HG03280 (cell line): ENCODE measurements at regions not wholly inside any gene's neighbourhood (a gene's known extent, or its start where the extent isn't known, plus 50 kb on each side); places are given as distances from the start of the nearest gene placed in this dataset.
"Not testable (repeated sequence)": the region's sequence is repeated elsewhere in the genome, so short reads cannot be mapped to it uniquely, and the experiment has no call there.

ENCODE experiments used
- ATAC-seq: cut with Tn5 transposase; IDR thresholded peaks from one replicate; pipeline ENCODE4 v1.9.1; 2021; ENCODE audit warnings: mild to moderate bottlenecking, moderate library complexity; ENCODE audit not compliant: unreplicated experiment

DNA sequence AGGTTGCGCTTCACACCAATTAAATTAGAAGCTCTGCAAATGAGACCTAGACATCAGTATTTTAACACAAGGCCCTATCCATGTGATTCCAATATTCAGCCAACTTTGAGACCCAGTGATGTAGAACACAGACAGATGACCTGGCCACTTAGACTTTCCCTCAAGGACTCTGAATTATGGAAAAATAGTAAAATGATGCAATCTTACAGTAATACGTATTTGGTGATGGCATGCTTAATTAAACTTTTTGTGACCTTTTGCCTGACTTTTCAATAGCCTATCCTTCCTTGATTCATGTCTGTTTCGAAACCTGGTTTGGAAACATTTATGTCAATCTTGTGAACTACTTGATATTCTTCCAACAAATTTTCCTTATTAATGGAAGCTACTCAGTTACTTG is 521.2 kb downstream of the KCNA4 start:
- no peak for ATAC-seq

DNA sequence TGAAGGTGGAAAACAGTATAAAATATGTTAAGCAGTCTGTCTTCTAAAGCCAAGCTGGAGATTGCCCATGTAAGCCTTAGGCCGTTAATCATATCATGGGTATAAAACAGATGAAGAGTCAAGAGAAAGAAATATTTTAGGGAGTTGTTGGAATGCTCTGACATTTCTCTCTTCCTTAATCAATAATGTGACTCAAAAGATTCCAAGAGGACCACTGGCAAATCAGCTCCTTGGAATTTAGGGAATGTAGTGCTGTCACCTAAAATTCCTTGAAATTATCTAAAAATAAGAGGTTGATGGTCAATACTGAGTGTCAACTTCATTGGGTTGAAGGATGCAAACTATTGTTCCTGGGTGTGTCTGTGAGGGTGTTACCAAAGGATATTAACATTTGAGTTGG is 525.9 kb downstream of the KCNA4 start:
- ATAC-seq: no peak

DNA sequence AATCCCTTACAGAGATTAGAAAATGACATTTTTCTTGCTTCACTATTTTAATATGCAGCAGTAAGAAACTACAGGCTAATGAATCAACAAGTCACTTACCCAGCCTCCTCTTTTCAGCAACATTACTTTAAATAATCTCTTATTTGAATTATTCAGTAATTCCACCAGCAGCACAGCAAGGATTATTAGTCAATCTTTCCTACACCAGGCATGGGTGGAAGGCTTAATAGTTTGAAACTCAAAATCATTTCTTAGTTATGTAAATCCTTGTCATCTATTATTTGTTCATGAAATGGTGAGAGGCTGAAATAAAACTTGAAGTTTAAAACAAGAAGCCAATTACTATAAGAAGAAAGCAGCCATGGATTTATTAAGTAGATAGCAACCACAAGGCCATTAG is 530.5 kb downstream of the KCNA4 start:
- no peak for ATAC-seq

DNA sequence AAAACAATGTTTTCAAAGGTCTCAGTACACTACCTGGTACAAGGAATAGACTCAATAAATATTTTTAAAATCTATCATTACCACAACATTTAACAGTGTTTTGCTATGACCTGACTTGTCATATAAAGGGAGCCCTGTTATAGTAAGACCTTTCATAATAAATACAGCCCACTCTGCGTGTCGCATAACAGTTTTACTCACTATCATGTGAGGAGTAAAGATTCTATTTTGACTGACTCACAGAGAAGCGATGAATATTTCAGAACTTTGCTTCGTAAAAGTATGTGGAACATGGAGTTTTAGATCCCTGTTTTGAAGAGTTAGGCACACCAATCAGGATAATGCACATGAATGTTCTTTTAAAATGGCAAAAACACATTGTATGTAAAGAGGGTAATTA is 531.2 kb downstream of the KCNA4 start:
- ATAC-seq: no peak

GRCh38 chr11:29484548-29484947 is 532.3 kb downstream of the KCNA4 start:
- ATAC-seq: no peak

GRCh38 chr11:29483831-29484230 is 533.0 kb downstream of the KCNA4 start:
- no peak for ATAC-seq

GRCh38 chr11:29482510-29482909 is 534.3 kb downstream of the KCNA4 start:
- no peak for ATAC-seq

- no peak for ATAC-seq
Measured at GRCh38 chr11:29481738-29482137, 535.1 kb downstream of the KCNA4 start.

- no peak for ATAC-seq
Measured at GRCh38 chr11:29480981-29481380, 535.8 kb downstream of the KCNA4 start.

GRCh38 chr11:29458252-29458651 is 558.6 kb downstream of the KCNA4 start:
- no peak for ATAC-seq

- no peak for ATAC-seq
Measured at GRCh38 chr11:29452146-29452545, 564.7 kb downstream of the KCNA4 start.

- no peak for ATAC-seq
Measured at GRCh38 chr11:29449281-29450074, 567.4 kb downstream of the KCNA4 start.

DNA sequence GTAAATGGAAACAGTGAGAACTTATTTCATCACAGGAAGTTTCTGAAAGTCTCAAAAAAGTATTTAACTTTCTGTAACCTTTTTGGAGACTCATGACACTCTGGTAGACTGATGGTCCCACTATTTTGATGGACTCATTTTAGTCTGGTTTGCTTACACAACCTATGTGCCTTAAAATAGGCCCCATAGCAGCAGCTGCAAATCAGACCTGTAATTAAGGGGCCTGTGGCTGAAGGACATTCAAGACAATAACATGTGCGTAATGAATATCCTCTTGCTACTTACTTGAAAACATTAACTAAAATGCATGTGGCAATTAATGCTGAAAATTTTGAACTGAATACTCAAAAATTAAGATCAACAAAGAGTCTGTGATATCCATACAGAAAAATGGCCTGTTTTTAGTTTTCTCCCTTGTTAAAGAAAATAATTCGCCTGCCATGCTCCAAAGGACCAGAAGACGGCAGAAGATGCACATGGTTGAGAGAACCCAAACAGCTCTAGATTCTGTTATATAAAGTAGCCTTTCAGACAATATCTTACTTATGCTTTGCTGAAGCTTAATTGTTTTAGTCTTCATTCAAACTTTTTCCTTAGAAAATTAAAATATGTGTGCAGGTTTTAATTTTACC is 568.5 kb downstream of the KCNA4 start:
- ATAC-seq: no peak

- ATAC-seq: no peak
Measured at GRCh38 chr11:29447821-29448220, 569.0 kb downstream of the KCNA4 start.

DNA sequence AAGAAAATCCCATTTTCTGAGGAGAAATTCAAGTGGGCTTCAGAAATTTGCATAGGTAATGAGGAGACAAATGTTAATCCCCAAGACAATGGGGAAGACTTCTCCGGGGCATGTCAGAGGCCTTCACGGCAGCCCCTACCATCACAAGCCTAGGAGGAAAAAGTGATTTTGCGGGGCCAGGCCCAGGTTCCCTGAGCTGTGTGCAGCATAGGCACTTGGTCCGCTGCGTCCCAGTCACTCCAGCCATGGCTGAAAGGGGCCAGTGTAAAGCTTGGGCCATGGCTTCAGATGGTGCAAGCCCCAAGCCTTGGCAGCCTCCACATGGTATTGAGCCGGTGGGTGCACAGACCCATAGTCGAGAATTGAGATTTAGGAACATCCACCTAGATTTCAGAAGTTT is 570.7 kb downstream of the KCNA4 start:
- ATAC-seq: no peak

DNA sequence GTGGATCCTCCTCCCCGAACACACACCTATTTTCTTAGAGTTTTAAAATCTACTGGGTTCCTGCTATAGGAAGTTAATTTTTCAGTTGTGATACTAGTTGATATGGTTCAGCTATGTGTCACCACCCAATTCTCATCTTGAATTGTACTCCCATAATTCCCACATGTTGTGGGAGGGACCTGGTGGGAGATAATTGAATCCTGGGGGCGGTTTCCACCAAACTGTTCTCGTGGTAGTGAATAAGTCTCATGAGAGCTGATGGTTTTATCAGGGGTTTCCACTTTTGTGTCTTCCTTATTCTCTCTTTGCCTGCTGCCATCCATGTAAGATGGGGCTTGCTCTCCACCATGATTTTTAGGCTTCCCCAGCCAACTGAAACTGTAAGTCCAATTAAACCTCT is 571.6 kb downstream of the KCNA4 start:
- not testable (repeated sequence) for ATAC-seq

GRCh38 chr11:29438815-29439214 is 578.0 kb downstream of the KCNA4 start:
- ATAC-seq: no peak

- ATAC-seq: no peak
Measured at GRCh38 chr11:29435421-29435820, 581.4 kb downstream of the KCNA4 start.

- ATAC-seq: no peak
Measured at GRCh38 chr11:29432719-29433325, 584.0 kb downstream of the KCNA4 start.

DNA sequence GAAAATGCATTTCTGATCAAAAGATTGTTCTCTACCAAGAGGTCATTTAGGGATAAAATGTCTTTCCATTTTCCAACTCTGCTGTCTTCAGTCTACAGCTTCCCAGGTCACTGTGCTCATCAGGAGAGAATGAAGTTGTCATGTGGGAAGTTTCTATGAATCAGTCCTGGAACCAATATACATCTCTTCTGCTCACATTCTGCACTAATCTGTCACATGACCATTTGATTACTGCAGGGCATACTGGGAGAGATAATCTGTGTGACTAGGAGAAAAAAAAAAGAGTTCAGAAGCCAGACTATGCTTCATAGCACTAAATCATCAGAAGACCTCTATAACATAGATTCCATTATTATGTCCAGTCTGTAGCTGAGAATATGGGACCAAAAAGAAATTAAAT is 611.5 kb downstream of the KCNA4 start:
- no peak for ATAC-seq

- ATAC-seq: no peak
Measured at GRCh38 chr11:29395555-29396072, 621.2 kb downstream of the KCNA4 start.

DNA sequence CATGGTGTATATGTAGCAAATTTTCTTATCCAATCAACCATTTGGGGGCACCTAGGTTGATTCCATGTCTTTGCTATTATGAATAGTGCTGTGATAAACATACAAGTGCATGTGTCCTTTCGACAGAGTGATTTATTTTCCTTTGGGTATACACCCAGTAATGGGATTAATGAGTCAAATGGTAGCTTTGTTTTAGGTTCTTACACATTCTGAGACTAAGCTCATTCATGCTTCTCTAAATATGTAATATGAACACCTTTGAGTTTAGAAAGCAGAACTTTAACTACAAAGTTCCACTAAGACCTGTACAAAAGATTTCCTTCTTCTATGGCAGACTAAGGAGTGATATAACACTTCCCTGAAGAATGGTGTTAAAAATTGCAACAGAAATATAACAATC is 627.0 kb downstream of the KCNA4 start:
- no peak for ATAC-seq
